Erythroblast (primary cell): ENCODE measurements at regions not wholly inside any gene's neighbourhood (a gene's known extent, or its start where the extent isn't known, plus 50 kb on each side); places are given as distances from the start of the nearest gene placed in this dataset.
"Not testable (repeated sequence)": the region's sequence is repeated elsewhere in the genome, so short reads cannot be mapped to it uniquely, and the experiment has no call there.

ENCODE experiments used
- DNase-seq, 2 experiments: peaks; one replicate each; lab custom pipeline; 2025; lab: John Stamatoyannopoulos, UW
- GATA1 ChIP-seq: IDR thresholded peaks from 2 replicates; pipeline ENCODE4 v1.6.1; 2011; ENCODE audit warnings: low read depth, mild to moderate bottlenecking, control low read depth, low read length, moderate library complexity
- POLR2A ChIP-seq: IDR thresholded peaks from 2 replicates; pipeline ENCODE4 v1.6.1; 2011; ENCODE audit warnings: mild to moderate bottlenecking, low read length

- TF ChIP-seq GATA1 = no peak
- no peak for TF ChIP-seq POLR2A
These were observed 371.8 kb upstream of the GALNTL6 start for GRCh38 chr4:171441300-171441941.

GRCh38 chr4:171433674-171434073 is 379.5 kb upstream of the GALNTL6 start:
- TF ChIP-seq GATA1 (no peak), POLR2A (no peak)

More at GRCh38 chr4:171441300-171441941, 371.8 kb upstream of the GALNTL6 start:
- no peak for DNase-seq

GRCh38 chr4:171432536-171432935 is 380.7 kb upstream of the GALNTL6 start:
- TF ChIP-seq POLR2A (no peak), GATA1 (no peak)
- no peak for DNase-seq

More at GRCh38 chr4:171433674-171434073, 379.5 kb upstream of the GALNTL6 start:
- DNase-seq = no peak

GRCh38 chr4:171430495-171430894 is 382.7 kb upstream of the GALNTL6 start:
- DNase-seq = no peak
- TF ChIP-seq GATA1 = no peak
- TF ChIP-seq POLR2A = no peak

GRCh38 chr4:171397175-171397574 is 416.0 kb upstream of the GALNTL6 start:
- no peak for TF ChIP-seq GATA1
- TF ChIP-seq POLR2A = no peak
- no peak for DNase-seq

- DNase-seq = no peak
These were observed 422.6 kb upstream of the GALNTL6 start for GRCh38 chr4:171390626-171391025.

GRCh38 chr4:171378323-171378722 is 434.9 kb upstream of the GALNTL6 start:
- no peak for DNase-seq

More at GRCh38 chr4:171390626-171391025, 422.6 kb upstream of the GALNTL6 start:
- TF ChIP-seq GATA1 (no peak), POLR2A (no peak)

GRCh38 chr4:171376724-171377123 is 436.5 kb upstream of the GALNTL6 start:
- TF ChIP-seq GATA1 (no peak), POLR2A (no peak)

More at GRCh38 chr4:171378323-171378722, 434.9 kb upstream of the GALNTL6 start:
- no peak for TF ChIP-seq GATA1
- TF ChIP-seq POLR2A = no peak

GRCh38 chr4:171353535-171353934 is 459.7 kb upstream of the GALNTL6 start:
- no peak for DNase-seq
- TF ChIP-seq POLR2A (no peak), GATA1 (no peak)

More at GRCh38 chr4:171376724-171377123, 436.5 kb upstream of the GALNTL6 start:
- DNase-seq = no peak

- DNase-seq = no peak
- TF ChIP-seq GATA1 (no peak), POLR2A (no peak)
These were observed 465.1 kb upstream of the GALNTL6 start for GRCh38 chr4:171348090-171348489.

- TF ChIP-seq POLR2A (no peak), GATA1 (no peak)
- DNase-seq = no peak
These were observed 470.6 kb upstream of the GALNTL6 start for GRCh38 chr4:171342646-171343045.

- DNase-seq = no peak
- no peak for TF ChIP-seq POLR2A
- no peak for TF ChIP-seq GATA1
These were observed 472.9 kb upstream of the GALNTL6 start for GRCh38 chr4:171340258-171340657.

- TF ChIP-seq POLR2A (no peak), GATA1 (no peak)
- DNase-seq = no peak
These were observed 478.7 kb upstream of the GALNTL6 start for GRCh38 chr4:171334549-171334948.

- TF ChIP-seq POLR2A (no peak), GATA1 (no peak)
- no peak for DNase-seq
These were observed 504.5 kb upstream of the GALNTL6 start for GRCh38 chr4:171308661-171309060.

GRCh38 chr4:171298048-171298718 is 515.0 kb upstream of the GALNTL6 start:
- DNase-seq = not testable (repeated sequence)
